ENCODE measurements at regions not wholly inside any gene's neighbourhood (a gene's known extent, or its start where the extent isn't known, plus 50 kb on each side); places are given as distances from the start of the nearest gene placed in this dataset.

- no peak for DNase-seq
Observed at GRCh38 chr7:47636081-47636432, 54.1 kb upstream of the TNS3 start.

DNA sequence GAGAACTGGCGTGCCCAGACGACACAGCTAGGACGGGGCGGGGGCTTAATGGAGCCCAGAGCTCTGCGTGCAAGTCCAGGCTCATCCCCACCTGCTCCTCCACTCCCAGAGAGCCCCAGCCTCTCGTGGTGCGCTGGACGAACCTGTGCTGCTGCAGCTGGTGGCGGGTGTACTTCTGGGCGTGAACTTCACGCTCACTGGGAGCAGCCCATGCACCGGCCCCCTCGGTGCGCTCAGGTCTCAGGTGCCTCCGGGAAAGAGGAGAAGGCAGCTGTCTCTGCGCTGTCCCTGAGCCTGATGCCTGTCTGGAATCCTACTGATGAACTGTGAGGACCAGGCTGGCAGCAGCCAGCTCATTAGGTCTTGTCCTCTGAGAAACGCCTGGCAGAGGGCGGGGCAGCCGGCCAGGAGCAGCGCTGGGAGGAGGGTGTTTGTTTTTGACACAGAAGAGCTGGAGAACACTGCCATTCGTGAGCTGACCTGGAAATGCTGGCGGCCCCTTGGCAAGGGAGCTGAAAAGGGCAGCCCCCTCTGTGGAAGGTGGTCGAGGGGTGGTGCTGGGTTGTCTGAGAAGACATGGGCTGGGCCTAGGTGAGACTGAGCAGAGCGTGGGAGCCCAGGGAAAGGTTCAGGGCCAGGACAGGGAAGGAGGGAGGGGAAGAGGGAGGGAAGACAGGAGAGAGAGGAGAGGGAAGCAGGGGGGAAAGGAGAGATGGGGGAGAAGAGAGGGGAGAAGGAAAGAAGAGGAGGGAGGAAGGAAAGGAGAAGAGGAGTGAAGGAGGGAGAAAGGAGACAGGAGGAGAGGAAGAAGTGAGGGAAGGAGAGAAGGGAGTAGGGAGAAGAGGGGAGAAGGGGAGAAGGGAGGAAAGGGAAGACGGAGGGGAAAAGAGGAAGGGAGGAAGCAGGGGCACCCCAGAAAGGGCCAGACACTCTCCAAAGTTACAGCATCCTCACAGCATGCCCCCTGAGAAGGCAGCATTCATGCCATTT lies 53.5 kb upstream of the TNS3 start:
- DNase-seq, result peak; percentile 42

DNA sequence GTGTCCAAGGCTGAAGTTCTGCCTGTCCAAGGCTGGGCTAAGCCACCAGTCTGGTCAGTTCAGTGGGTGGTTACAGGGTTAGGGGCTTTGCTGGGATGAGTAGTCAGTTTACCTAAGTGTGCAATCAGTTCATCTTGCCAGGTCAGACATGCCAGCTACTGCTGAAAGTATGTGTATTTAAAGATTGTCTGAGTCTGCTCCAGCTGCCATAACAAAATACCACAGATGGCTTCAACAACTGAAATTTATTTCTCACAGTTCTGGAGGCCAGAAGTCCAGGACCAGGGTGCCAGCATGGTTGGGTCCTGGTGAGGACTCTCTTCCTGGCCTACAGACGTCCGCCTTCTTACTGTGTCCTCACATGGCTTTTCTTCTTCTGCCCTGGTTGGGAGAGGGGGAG lies 52.4 kb upstream of the TNS3 start:
- DNase-seq, result no peak

DNA sequence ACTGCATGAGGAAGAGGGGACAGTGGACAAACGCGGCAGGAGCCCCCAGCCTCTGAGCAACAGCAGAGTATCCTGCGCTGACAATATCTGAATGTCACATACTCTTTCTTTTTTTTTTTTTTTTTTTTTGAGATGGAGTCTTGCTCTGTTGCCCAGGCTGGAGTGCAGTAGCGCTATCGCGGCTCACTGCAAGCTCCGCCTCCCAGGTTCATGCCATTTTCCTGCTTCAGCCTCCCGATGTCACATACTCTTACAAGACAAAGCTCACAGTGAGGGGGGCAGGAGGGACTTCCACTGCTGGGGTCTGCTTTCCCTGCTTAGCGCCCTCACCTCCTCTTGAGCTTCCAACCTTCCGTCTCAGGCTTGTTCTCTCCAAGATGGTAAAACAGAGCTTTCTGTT lies 51.2 kb upstream of the TNS3 start:
- no peak for DNase-seq

All from NCI-H2107 (cell line).